IMR-90 (cell line): ENCODE measurements at regions not wholly inside any gene's neighbourhood (a gene's known extent, or its start where the extent isn't known, plus 50 kb on each side); places are given as distances from the start of the nearest gene placed in this dataset.

Experiments used
- ATAC-seq: fragments of 200-7000 bp; cut with Tn5 transposase; 2 replicates; pipeline ENCODE4 v1.9.1; 2020; ENCODE audit warnings: low read depth, mild to moderate bottlenecking, moderate library complexity
- BruUV-seq: library from RNA; stranded (reverse); fragments of 400-500 nt; replicated peaks from 2 replicates; lab custom pipeline; 2021; lab: Mats Ljungman, UMichigan
- CTCF ChIA-PET: fragments of 300-600 bp; formaldehyde crosslinking; extraction: SDS; loops from one replicate; lab custom pipeline; 2021; ENCODE audit warnings: antibody characterized with exemption; lab: Yijun Ruan, JAX
- POLR2A ChIA-PET: fragments of 300-600 bp; sonication (Branson Sonifier 250); formaldehyde crosslinking; loops from one replicate; lab custom pipeline; 2022; ENCODE audit warnings: antibody characterized with exemption; ENCODE audit not compliant: unreplicated experiment; lab: Charles Lee
- DNase-seq: peaks from one replicate; pipeline ENCODE4 v3.0.0; 2013
- H2AFZ ChIP-seq: replicated peaks from 2 replicates; pipeline ENCODE3; 2013; ENCODE audit warnings: low read length, mild to moderate bottlenecking; ENCODE audit not compliant: poor library complexity
- H2AK5ac ChIP-seq: 2 replicates; pipeline ENCODE4 v1.6.1; 2013; ENCODE audit warnings: low read depth, low read length, inconsistent platforms
- H2AK9ac ChIP-seq: replicated peaks from 2 replicates; pipeline ENCODE3; 2013; ENCODE audit warnings: mild to moderate bottlenecking, low read depth, low read length, moderate library complexity; ENCODE audit not compliant: poor library complexity
- H2BK120ac ChIP-seq: 2 replicates; pipeline ENCODE4 v1.6.1; 2013; ENCODE audit warnings: low read depth, low read length, inconsistent platforms
- H2BK15ac ChIP-seq: 3 replicates; pipeline ENCODE4 v1.6.1; 2013; ENCODE audit warnings: low read depth, low read length, inconsistent platforms
- H2BK20ac ChIP-seq: 2 replicates; pipeline ENCODE4 v1.6.1; 2013; ENCODE audit warnings: low read depth, mild to moderate bottlenecking, inconsistent platforms, low read length, moderate library complexity
- H2BK5ac ChIP-seq: 2 replicates; pipeline ENCODE4 v1.6.1; 2013; ENCODE audit warnings: mild to moderate bottlenecking, low read depth, low read length, inconsistent platforms; ENCODE audit not compliant: poor library complexity, severe bottlenecking
- H3K14ac ChIP-seq: replicated peaks from 2 replicates; pipeline ENCODE4 v1.6.1; 2013; ENCODE audit warnings: low read depth, low read length, inconsistent platforms
- H3K18ac ChIP-seq: 2 replicates; pipeline ENCODE4 v1.6.1; 2013; ENCODE audit warnings: low read depth, low read length, control low read depth
- H3K23ac ChIP-seq: 2 replicates; pipeline ENCODE4 v1.6.1; 2013; ENCODE audit warnings: low read depth, low read length, inconsistent platforms
- H3K27ac ChIP-seq: 2 replicates; pipeline ENCODE4 v1.5.1; 2013; ENCODE audit warnings: mild to moderate bottlenecking, control low read depth, low read length; ENCODE audit not compliant: insufficient read depth
- H3K27me3 ChIP-seq: 2 replicates; pipeline ENCODE4 v1.6.1; 2013; ENCODE audit warnings: low read length; ENCODE audit not compliant: control insufficient read depth, insufficient read depth
- H3K36me3 ChIP-seq: 2 replicates; pipeline ENCODE4 v1.6.1; 2013; ENCODE audit warnings: low read length, mixed read lengths; ENCODE audit not compliant: control insufficient read depth, insufficient read depth
- H3K4ac ChIP-seq: 2 replicates; pipeline ENCODE4 v1.6.1; 2013; ENCODE audit warnings: low read depth, low read length, inconsistent platforms
- H3K4me1 ChIP-seq: 2 replicates; pipeline ENCODE4 v1.6.1; 2013; ENCODE audit warnings: low read length, mixed read lengths; ENCODE audit not compliant: control insufficient read depth, insufficient read depth
- H3K4me2 ChIP-seq: 2 replicates; pipeline ENCODE4 v1.6.1; 2013; ENCODE audit warnings: low read depth, mild to moderate bottlenecking, control low read depth, low read length, moderate library complexity
- H3K4me3 ChIP-seq: 2 replicates; pipeline ENCODE4 v1.5.1; 2013; ENCODE audit warnings: low read depth, mild to moderate bottlenecking, control low read depth, low read length, moderate library complexity; ENCODE audit not compliant: insufficient read depth
- H3K56ac ChIP-seq: 2 replicates; pipeline ENCODE4 v1.6.1; 2013; ENCODE audit warnings: low read length, inconsistent platforms; ENCODE audit not compliant: insufficient read depth; ENCODE audit errors: extremely low read depth
- H3K79me1 ChIP-seq, 2 experiments: 2 replicates each; pipeline ENCODE4 v1.6.1; 2013; ENCODE audit warnings: low read length in 2 of 2, inconsistent platforms in 1 of 2, low read depth in 1 of 2
- H3K9ac ChIP-seq: 2 replicates; pipeline ENCODE4 v1.6.1; 2013; ENCODE audit warnings: low read depth, low read length, control low read depth
- H3K9me1 ChIP-seq: 2 replicates; pipeline ENCODE4 v1.6.1; 2013; ENCODE audit warnings: low read length, inconsistent platforms; ENCODE audit not compliant: insufficient read depth
- H3K9me3 ChIP-seq: 2 replicates; pipeline ENCODE4 v1.6.1; 2013; ENCODE audit warnings: low read length; ENCODE audit not compliant: control insufficient read depth, insufficient read depth
- H4K20me1 ChIP-seq: 2 replicates; pipeline ENCODE4 v1.6.1; 2013; ENCODE audit warnings: low read length, inconsistent platforms; ENCODE audit not compliant: insufficient read depth
- H4K5ac ChIP-seq: 2 replicates; pipeline ENCODE4 v1.6.1; 2013; ENCODE audit warnings: mild to moderate bottlenecking, low read depth, low read length, control low read depth
- H4K8ac ChIP-seq, 2 experiments: 2 replicates each; pipeline ENCODE4 v1.6.1; 2013; ENCODE audit warnings: low read depth in 2 of 2, low read length in 2 of 2, control low read depth in 1 of 2, inconsistent platforms in 1 of 2
- H4K91ac ChIP-seq: 2 replicates; pipeline ENCODE4 v1.6.1; 2013; ENCODE audit warnings: low read depth, low read length, inconsistent platforms; ENCODE audit not compliant: insufficient read depth
- BHLHE40 ChIP-seq: fragments of 150-350 bp; IDR thresholded peaks from 2 replicates; pipeline ENCODE4 v1.6.1; 2016; ENCODE audit warnings: mild to moderate bottlenecking, low read depth, low read length
- ELK1 ChIP-seq: fragments of 150-350 bp; IDR thresholded peaks from 2 replicates; pipeline ENCODE4 v1.6.1; 2016; ENCODE audit warnings: low read depth, mild to moderate bottlenecking, low read length, moderate library complexity, borderline replicate concordance
- MAFK ChIP-seq: IDR thresholded peaks from 2 replicates; pipeline ENCODE4 v1.6.1; 2012; ENCODE audit warnings: low read depth, low read length, improper control_type of control experiment
- MAZ ChIP-seq: IDR thresholded peaks from 2 replicates; pipeline ENCODE4 v1.6.1; 2012; ENCODE audit warnings: low read depth, mild to moderate bottlenecking, low read length, improper control_type of control experiment, moderate library complexity, borderline replicate concordance
- MXI1 ChIP-seq: IDR thresholded peaks from 2 replicates; pipeline ENCODE4 v1.6.1; 2012; ENCODE audit warnings: low read depth, mild to moderate bottlenecking, low read length, moderate library complexity, borderline replicate concordance
- NFE2L2 ChIP-seq: fragments of 150-350 bp; IDR thresholded peaks from 2 replicates; pipeline ENCODE4 v1.6.1; 2016; ENCODE audit warnings: low read depth, mild to moderate bottlenecking, low read length
- RAD21 ChIP-seq: IDR thresholded peaks from 2 replicates; pipeline ENCODE4 v1.6.1; 2012; ENCODE audit warnings: low read length, improper control_type of control experiment
- RFX5 ChIP-seq: IDR thresholded peaks from 2 replicates; pipeline ENCODE4 v1.8.0; 2012; ENCODE audit warnings: low read depth, mild to moderate bottlenecking, low read length, moderate library complexity
- SMC3 ChIP-seq: fragments of 150-350 bp; IDR thresholded peaks from 2 replicates; pipeline ENCODE4 v1.6.1; 2016; ENCODE audit warnings: low read depth, mild to moderate bottlenecking, antibody characterized with exemption, low read length, moderate library complexity
- WGBS, 2 experiments: methylation state at CpG; one replicate each; pipeline versions ENCODE4 v1.1.5 to v1.1.7; 2013; ENCODE audit warnings: missing lambda C conversion rate in 2 of 2; ENCODE audit not compliant: insufficient read length in 1 of 2; ENCODE audit errors: extremely low coverage in 2 of 2; 5-methylcytosine and 5-hydroxymethylcytosine counted together
- dilution Hi-C: fragments of 300-500 bp; cut with HindIII; formaldehyde crosslinking; loops from one replicate; pipeline ENCODE4 v1.14.3; 2018; ENCODE audit warnings: low sequenced_read_pairs; ENCODE audit not compliant: unreplicated experiment
- in situ Hi-C: fragments of 300-500 bp; cut with MboI; formaldehyde crosslinking; loops from 3 replicates; pipeline ENCODE4 v1.14.3; 2019; ENCODE audit warnings: low sequenced_read_pairs, inconsistent platforms, mixed read lengths
- intact Hi-C: fragments of 100-400 bp; cut with micrococcal nuclease; formaldehyde crosslinking; loops from 2 replicates; pipeline ENCODE4 v1.10.0; 2022

GRCh38 chr2:49404108-49404507 lies 249.8 kb upstream of the FSHR start:
- Histone ChIP-seq H4K20me1 (no peaks in the 10 kb centered on the region), H3K9me3 (0 out of 2 replicates have a peak, but pooled peaks cover 4% of the 10 kb centered on the region), H2BK5ac (no peak overlapping the region), H3K9ac (no peak overlapping the region), H4K91ac (no peak overlapping the region), H4K5ac (no peak overlapping the region), H3K27ac (no peak overlapping the region), H3K4me2 (no peak overlapping the region), H2AK5ac (no peak overlapping the region), H3K36me3 (no peaks in the 10 kb centered on the region), H2BK15ac (no peak overlapping the region), H2BK20ac (no peak overlapping the region), H3K23ac (no peak overlapping the region), H3K56ac (no peak overlapping the region), H3K4me3 (no peak overlapping the region), H2AFZ (no peak overlapping the region), H2BK120ac (no peak overlapping the region), H3K14ac (no peak overlapping the region), H3K9me1 (no peaks in the 10 kb centered on the region), H3K18ac (no peak overlapping the region), H2AK9ac (no peak overlapping the region), H3K27me3 (no peaks in the 10 kb centered on the region), H3K79me1 (no peaks in the 10 kb centered on the region), H3K4me1 (no peaks in the 10 kb centered on the region), H4K8ac (no peak overlapping the region), H3K4ac (no peak overlapping the region)
- CTCF ChIA-PET: no interaction called here
- in situ Hi-C loops: no loop called here
- DNase-seq (no peak), ATAC-seq (no peak)
- dilution Hi-C loops: no loop called here
- TF ChIP-seq RAD21: no peak
- no peak for TF ChIP-seq SMC3
- TF ChIP-seq NFE2L2: no peak
- no peak for TF ChIP-seq BHLHE40
- no peak for TF ChIP-seq ELK1
- TF ChIP-seq MAZ: no peak
- no peak for TF ChIP-seq MAFK
- TF ChIP-seq MXI1: no peak
- no peak for TF ChIP-seq RFX5
- POLR2A ChIA-PET: no interaction called here
- intact Hi-C loops: no loop called here
- no CpG with 5 or more reads among the region's 4 CpGs for WGBS, 2 experiments
- BruUV-seq: no TSS peak
